ENCODE measurements at regions not wholly inside any gene's neighbourhood (a gene's known extent, or its start where the extent isn't known, plus 50 kb on each side); places are given as distances from the start of the nearest gene placed in this dataset.

GRCh38 chr3:28847736-28848135 lies 433.1 kb upstream of the RBMS3 start:
- TF ChIP-seq CTCF (IDR thresholded peaks at IDR 0.05): no peak
- no peak for TF ChIP-seq POLR2A (IDR thresholded peaks at IDR 0.05)
- TF ChIP-seq EP300 (IDR thresholded peaks at IDR 0.05; ENCODE audit: low read depth): no peak

Data from transverse colon (tissue), 3 donors.